ENCODE measurements at regions not wholly inside any gene's neighbourhood (a gene's known extent, or its start where the extent isn't known, plus 50 kb on each side); places are given as distances from the start of the nearest gene placed in this dataset.

GRCh38 chr2:6692056-6692455 is 173.7 kb downstream of the CMPK2 start:
- TF ChIP-seq CTCF (conservative IDR thresholded peaks at IDR 0.05; ENCODE audit: low read length) (no peak), EZH2phosphoT487 (IDR thresholded peaks at IDR 0.05; ENCODE audit: borderline replicate concordance) (no peak)
- Histone ChIP-seq H3K9ac (ENCODE audit: low read depth, low read length, poor library complexity, severe bottlenecking) (no peak overlapping the region), H3K27me3 (ENCODE audit: insufficient read depth, low read length, poor library complexity, severe bottlenecking) (no peaks in the 10 kb centered on the region), H3K9me3 (ENCODE audit: insufficient read depth, low read depth, low read length) (no peaks in the 10 kb centered on the region), H3K4me2 (ENCODE audit: low read depth, low read length, poor library complexity, severe bottlenecking) (no peak overlapping the region), H3K36me3 (ENCODE audit: insufficient read depth, low read length) (no peaks in the 10 kb centered on the region), H3K79me2 (ENCODE audit: insufficient read depth, low read length) (no peaks in the 10 kb centered on the region), H2AFZ (ENCODE audit: low read length) (no peak overlapping the region), H3K4me3 (ENCODE audit: low read length, poor library complexity, severe bottlenecking) (no peak overlapping the region), H3F3A (ENCODE audit: low read depth) (no peaks in the 10 kb centered on the region), H3K4me1 (ENCODE audit: insufficient read depth, low read length, poor library complexity, severe bottlenecking) (no peaks in the 10 kb centered on the region), H4K20me1 (ENCODE audit: insufficient read depth, low read length, poor library complexity, severe bottlenecking) (no peaks in the 10 kb centered on the region), H3K9me2 (replicated peaks; ENCODE audit: low read depth, low read length) (no peaks in the 10 kb centered on the region)

- Histone ChIP-seq H3K9me2 (replicated peaks; ENCODE audit: low read depth, low read length) (no peaks in the 10 kb centered on the region), H3K79me2 (ENCODE audit: insufficient read depth, low read length) (no peaks in the 10 kb centered on the region), H2AFZ (ENCODE audit: low read length) (no peak overlapping the region), H3F3A (ENCODE audit: low read depth) (no peaks in the 10 kb centered on the region), H3K4me2 (ENCODE audit: low read depth, low read length, poor library complexity, severe bottlenecking) (no peak overlapping the region), H3K4me3 (ENCODE audit: low read length, poor library complexity, severe bottlenecking) (no peak overlapping the region), H3K9ac (ENCODE audit: low read depth, low read length, poor library complexity, severe bottlenecking) (no peak overlapping the region), H3K36me3 (ENCODE audit: insufficient read depth, low read length) (no peaks in the 10 kb centered on the region), H3K9me3 (ENCODE audit: insufficient read depth, low read depth, low read length) (no peaks in the 10 kb centered on the region), H3K4me1 (ENCODE audit: insufficient read depth, low read length, poor library complexity, severe bottlenecking) (no peaks in the 10 kb centered on the region), H3K27me3 (ENCODE audit: insufficient read depth, low read length, poor library complexity, severe bottlenecking) (no peaks in the 10 kb centered on the region), H4K20me1 (ENCODE audit: insufficient read depth, low read length, poor library complexity, severe bottlenecking) (no peaks in the 10 kb centered on the region)
- TF ChIP-seq CTCF (conservative IDR thresholded peaks at IDR 0.05; ENCODE audit: low read length) (no peak), EZH2phosphoT487 (IDR thresholded peaks at IDR 0.05; ENCODE audit: borderline replicate concordance) (no peak)
These were observed 172.9 kb downstream of the CMPK2 start for GRCh38 chr2:6692819-6693218.

GRCh38 chr2:6694555-6694954 is 171.2 kb downstream of the CMPK2 start:
- Histone ChIP-seq H3K27me3 (ENCODE audit: insufficient read depth, low read length, poor library complexity, severe bottlenecking) (no peaks in the 10 kb centered on the region), H3K4me2 (ENCODE audit: low read depth, low read length, poor library complexity, severe bottlenecking) (no peak overlapping the region), H3F3A (ENCODE audit: low read depth) (no peaks in the 10 kb centered on the region), H3K4me3 (ENCODE audit: low read length, poor library complexity, severe bottlenecking) (no peak overlapping the region), H2AFZ (ENCODE audit: low read length) (no peak overlapping the region), H3K36me3 (ENCODE audit: insufficient read depth, low read length) (no peaks in the 10 kb centered on the region), H3K4me1 (ENCODE audit: insufficient read depth, low read length, poor library complexity, severe bottlenecking) (no peaks in the 10 kb centered on the region), H3K79me2 (ENCODE audit: insufficient read depth, low read length) (no peaks in the 10 kb centered on the region), H3K9me2 (replicated peaks; ENCODE audit: low read depth, low read length) (no peaks in the 10 kb centered on the region), H3K9ac (ENCODE audit: low read depth, low read length, poor library complexity, severe bottlenecking) (no peak overlapping the region), H4K20me1 (ENCODE audit: insufficient read depth, low read length, poor library complexity, severe bottlenecking) (no peaks in the 10 kb centered on the region), H3K9me3 (ENCODE audit: insufficient read depth, low read depth, low read length) (no peaks in the 10 kb centered on the region)
- TF ChIP-seq CTCF (conservative IDR thresholded peaks at IDR 0.05; ENCODE audit: low read length): no peak
- TF ChIP-seq EZH2phosphoT487 (IDR thresholded peaks at IDR 0.05; ENCODE audit: borderline replicate concordance): no peak

Measured in Loucy (cell line).